Transverse colon (tissue), 3 donors: ENCODE measurements at regions not wholly inside any gene's neighbourhood (a gene's known extent, or its start where the extent isn't known, plus 50 kb on each side); places are given as distances from the start of the nearest gene placed in this dataset.

Source experiments
- CTCF ChIP-seq, 5 experiments: fragments of 200-600 bp in 3 of 5; fragments of 450-650 bp in 2 of 5; sonication (generic) in 3 of 5; IDR thresholded peaks; 1 replicate in 2 of 5; 2 replicates in 3 of 5; pipeline ENCODE4 v1.5.1; 2016 to 2017; ENCODE audit warnings: antibody characterized with exemption in 5 of 5, inconsistent platforms in 3 of 5, mild to moderate bottlenecking in 2 of 5, moderate library complexity in 1 of 5
- EP300 ChIP-seq: sonication (generic); formaldehyde crosslinking; IDR thresholded peaks from one replicate; pipeline ENCODE4 v1.6.1; 2017; ENCODE audit warnings: antibody characterized with exemption, low read depth

GRCh38 chr13:99690426-99691174 lies 189.3 kb downstream of the TM9SF2 start:
- TF ChIP-seq EP300 (no peak), CTCF (IDR thresholded peaks at IDR 0.05) (no peak)
